GM18861 (cell line): ENCODE measurements at regions not wholly inside any gene's neighbourhood (a gene's known extent, or its start where the extent isn't known, plus 50 kb on each side); places are given as distances from the start of the nearest gene placed in this dataset.
"Not testable (repeated sequence)": the region's sequence is repeated elsewhere in the genome, so short reads cannot be mapped to it uniquely, and the experiment has no call there.

Source experiments
- ATAC-seq: cut with Tn5 transposase; IDR thresholded peaks from one replicate; pipeline ENCODE4 v1.9.1; 2021; ENCODE audit not compliant: unreplicated experiment

- no peak for ATAC-seq
Measured at GRCh38 chr2:16395601-16396000, 270.0 kb downstream of the CYRIA start.

- ATAC-seq = no peak
Measured at GRCh38 chr2:16394986-16395550, 270.6 kb downstream of the CYRIA start.

- no peak for ATAC-seq
Measured at GRCh38 chr2:16394072-16394985, 271.3 kb downstream of the CYRIA start.

GRCh38 chr2:16393500-16394071 is 272.0 kb downstream of the CYRIA start:
- ATAC-seq = no peak

GRCh38 chr2:16392647-16393499 is 272.8 kb downstream of the CYRIA start:
- no peak for ATAC-seq

- ATAC-seq = no peak
Measured at GRCh38 chr2:16391986-16392385, 273.6 kb downstream of the CYRIA start.

- ATAC-seq = no peak
Measured at GRCh38 chr2:16390561-16390960, 275.1 kb downstream of the CYRIA start.

GRCh38 chr2:16389611-16390010 is 276.0 kb downstream of the CYRIA start:
- no peak for ATAC-seq

GRCh38 chr2:16388199-16388830 is 277.3 kb downstream of the CYRIA start:
- not testable (repeated sequence) for ATAC-seq

- no peak for ATAC-seq
Measured at GRCh38 chr2:16387461-16387984, 278.1 kb downstream of the CYRIA start.

GRCh38 chr2:16386431-16386830 is 279.2 kb downstream of the CYRIA start:
- ATAC-seq = no peak

GRCh38 chr2:16386031-16386430 is 279.6 kb downstream of the CYRIA start:
- ATAC-seq = no peak

- no peak for ATAC-seq
Measured at GRCh38 chr2:16385341-16385740, 280.3 kb downstream of the CYRIA start.

GRCh38 chr2:16383411-16383810 is 282.2 kb downstream of the CYRIA start:
- ATAC-seq = no peak

GRCh38 chr2:16382451-16382850 is 283.2 kb downstream of the CYRIA start:
- no peak for ATAC-seq

GRCh38 chr2:16381511-16381910 is 284.1 kb downstream of the CYRIA start:
- ATAC-seq = no peak

GRCh38 chr2:16379901-16380300 is 285.7 kb downstream of the CYRIA start:
- not testable (repeated sequence) for ATAC-seq

GRCh38 chr2:16379061-16379460 is 286.6 kb downstream of the CYRIA start:
- not testable (repeated sequence) for ATAC-seq

- ATAC-seq = no peak
Measured at GRCh38 chr2:16378031-16378430, 287.6 kb downstream of the CYRIA start.

GRCh38 chr2:16375981-16376380 is 289.7 kb downstream of the CYRIA start:
- ATAC-seq = no peak
